ENCODE measurements at regions not wholly inside any gene's neighbourhood (a gene's known extent, or its start where the extent isn't known, plus 50 kb on each side); places are given as distances from the start of the nearest gene placed in this dataset.

- DNase-seq, result no peak
Observed at GRCh38 chr20:40265825-40266533, 423.1 kb downstream of the MAFB start.

GRCh38 chr20:40262219-40262618 is 426.8 kb downstream of the MAFB start:
- no peak for DNase-seq

- no peak for DNase-seq
Observed at GRCh38 chr20:40258931-40259330, 430.1 kb downstream of the MAFB start.

- no peak for DNase-seq
Observed at GRCh38 chr20:40257763-40258162, 431.3 kb downstream of the MAFB start.

- DNase-seq, result no peak
Observed at GRCh38 chr20:40255365-40255764, 433.7 kb downstream of the MAFB start.

- DNase-seq, result no peak
Observed at GRCh38 chr20:40254023-40254772, 434.8 kb downstream of the MAFB start.

- peak; percentile 37 for DNase-seq
Observed at GRCh38 chr20:40251284-40251932, 437.6 kb downstream of the MAFB start.

GRCh38 chr20:40249805-40250204 is 439.2 kb downstream of the MAFB start:
- DNase-seq, result no peak

GRCh38 chr20:40245829-40246228 is 443.2 kb downstream of the MAFB start:
- no peak for DNase-seq

GRCh38 chr20:40244286-40244685 is 444.8 kb downstream of the MAFB start:
- no peak for DNase-seq

- no peak for DNase-seq
Observed at GRCh38 chr20:40241596-40242343, 447.3 kb downstream of the MAFB start.

- no peak for DNase-seq
Observed at GRCh38 chr20:40238511-40238910, 450.5 kb downstream of the MAFB start.

GRCh38 chr20:40234593-40234992 is 454.4 kb downstream of the MAFB start:
- no peak for DNase-seq

- no peak for DNase-seq
Observed at GRCh38 chr20:40233406-40233805, 455.6 kb downstream of the MAFB start.

- DNase-seq, result no peak
Observed at GRCh38 chr20:40232756-40233155, 456.3 kb downstream of the MAFB start.

- DNase-seq, result no peak
Observed at GRCh38 chr20:40232273-40232672, 456.8 kb downstream of the MAFB start.

GRCh38 chr20:40230486-40230885 is 458.6 kb downstream of the MAFB start:
- no peak for DNase-seq

- no peak for DNase-seq
Observed at GRCh38 chr20:40225596-40225995, 463.4 kb downstream of the MAFB start.

GRCh38 chr20:40223810-40224209 is 465.2 kb downstream of the MAFB start:
- no peak for DNase-seq

GRCh38 chr20:40218971-40219370 is 470.1 kb downstream of the MAFB start:
- DNase-seq, result no peak

- DNase-seq, result no peak
Observed at GRCh38 chr20:40218316-40218969, 470.6 kb downstream of the MAFB start.

GRCh38 chr20:40207655-40208054 is 481.4 kb downstream of the MAFB start:
- no peak for DNase-seq

- DNase-seq, result no peak
Observed at GRCh38 chr20:40205971-40206370, 483.1 kb downstream of the MAFB start.

All from kidney glomerular epithelial cell (primary cell).